GM12878 (cell line): ENCODE measurements at regions not wholly inside any gene's neighbourhood (a gene's known extent, or its start where the extent isn't known, plus 50 kb on each side); places are given as distances from the start of the nearest gene placed in this dataset.

Experiments
- ATAC-seq: fragments of 200-7000 bp; cut with Tn5 transposase; 3 replicates; pipeline ENCODE4 v1.9.1; 2020; ENCODE audit warnings: mild to moderate bottlenecking, moderate library complexity
- BruUV-seq: library from RNA; stranded (reverse); fragments of 400-500 nt; replicated peaks from 2 replicates; lab custom pipeline; 2021; lab: Mats Ljungman, UMichigan
- CTCF ChIA-PET: fragments of 300-600 bp; sonication (Branson Sonifier 250); formaldehyde crosslinking; extraction: SDS; loops from one replicate; lab custom pipeline; 2021; ENCODE audit warnings: inconsistent platforms; lab: Yijun Ruan, JAX
- POLR2A ChIA-PET: fragments of 350-600 bp; formaldehyde crosslinking; extraction: SDS; loops from one replicate; lab custom pipeline; 2021; ENCODE audit warnings: inconsistent platforms; lab: Charles Lee
- RAD21 ChIA-PET: fragments of 300-600 bp; sonication (Branson Sonifier 250); formaldehyde crosslinking; loops from one replicate; lab custom pipeline; 2023; ENCODE audit warnings: antibody characterized with exemption; ENCODE audit not compliant: unreplicated experiment; lab: Charles Lee
- SMC1A ChIA-PET: fragments of 300-600 bp; sonication (Branson Sonifier 250); formaldehyde crosslinking; loops from one replicate; lab custom pipeline; 2023; ENCODE audit not compliant: unreplicated experiment, uncharacterized antibody; lab: Charles Lee
- DNase-seq: peaks from one replicate; pipeline ENCODE4 v3.0.0-alpha.2; 2011; ENCODE audit warnings: low read depth, low spot score
- FAIRE-seq: peaks from 3 replicates; lab custom pipeline; 2011; peaks lifted over from hg19 to GRCh38; lab: Jason Lieb, UNC
- H2AFZ ChIP-seq: 2 replicates; pipeline ENCODE4 v1.6.0; 2011; ENCODE audit warnings: low read depth, low read length, control low read depth; ENCODE audit not compliant: control insufficient read depth
- H3K27ac ChIP-seq: 2 replicates; pipeline ENCODE4 v1.5.1; 2011; ENCODE audit warnings: control low read depth; ENCODE audit not compliant: control insufficient read depth, insufficient read depth
- H3K27me3 ChIP-seq, 2 experiments: replicated peaks in 1 of 2; 2 replicates each; pipeline versions ENCODE4 v1.6.0 to v1.6.1; 2011; ENCODE audit warnings: low read length in 1 of 2; ENCODE audit not compliant: control insufficient read depth in 2 of 2, insufficient read depth in 2 of 2
- H3K36me3 ChIP-seq, 2 experiments: 2 replicates each; pipeline ENCODE4 v1.5.1; 2011; ENCODE audit warnings: low read length in 1 of 2; ENCODE audit not compliant: control insufficient read depth in 2 of 2, insufficient read depth in 2 of 2
- H3K4me1 ChIP-seq: 2 replicates; pipeline ENCODE4 v1.6.1; 2011; ENCODE audit warnings: mild to moderate bottlenecking, low read length, moderate library complexity, mixed read lengths; ENCODE audit not compliant: control insufficient read depth, insufficient read depth
- H3K4me2 ChIP-seq: 2 replicates; pipeline ENCODE4 v1.6.0; 2011; ENCODE audit warnings: control low read depth; ENCODE audit not compliant: control insufficient read depth, insufficient read depth
- H3K4me3 ChIP-seq: fragments of 200-600 bp; sonication (generic); 2 replicates; pipeline ENCODE4 v1.5.1; 2016
- H3K79me2 ChIP-seq: 2 replicates; pipeline ENCODE4 v1.6.0; 2011; ENCODE audit warnings: low read length; ENCODE audit not compliant: control insufficient read depth, insufficient read depth
- H3K9ac ChIP-seq: 2 replicates; pipeline ENCODE4 v1.8.0; 2011; ENCODE audit warnings: low read length, control low read depth, mixed read lengths; ENCODE audit not compliant: control insufficient read depth, insufficient read depth
- H3K9me3 ChIP-seq: replicated peaks from 3 replicates; pipeline ENCODE4 v1.5.1; 2011; ENCODE audit warnings: mild to moderate bottlenecking, low read length; ENCODE audit not compliant: control insufficient read depth, insufficient read depth
- H4K20me1 ChIP-seq: 2 replicates; pipeline ENCODE4 v1.6.0; 2011; ENCODE audit not compliant: control insufficient read depth, insufficient read depth
- BCL11A ChIP-seq: IDR thresholded peaks from 2 replicates; pipeline ENCODE4 v1.6.1; 2011; ENCODE audit warnings: low read depth, low read length
- ETV6 ChIP-seq, 2 experiments: fragments of 450-650 bp in 1 of 2; IDR thresholded peaks in 1 of 2; conservative IDR thresholded peaks in 1 of 2; 2 replicates each; pipeline ENCODE4 v1.6.1; 2014; ENCODE audit warnings: antibody characterized with exemption in 1 of 2, borderline replicate concordance in 1 of 2, low read depth in 1 of 2, mild to moderate bottlenecking in 1 of 2, moderate library complexity in 1 of 2
- NFYA ChIP-seq: IDR thresholded peaks from 2 replicates; pipeline ENCODE4 v1.6.1; 2011; ENCODE audit warnings: low read depth, mild to moderate bottlenecking, low read length, improper control_type of control experiment, borderline replicate concordance
- SP1 ChIP-seq: IDR thresholded peaks from one replicate; pipeline ENCODE4 v1.6.1; 2011; ENCODE audit warnings: low read depth, low read length
- SPI1 ChIP-seq: IDR thresholded peaks from 2 replicates; pipeline ENCODE4 v1.6.1; 2011; ENCODE audit warnings: low read depth, mild to moderate bottlenecking, low read length, moderate library complexity, borderline replicate concordance; ENCODE audit not compliant: insufficient read depth
- TCF12 ChIP-seq: IDR thresholded peaks from 2 replicates; pipeline ENCODE4 v1.6.1; 2011; ENCODE audit warnings: low read depth, mild to moderate bottlenecking, low read length
- YY1 ChIP-seq: IDR thresholded peaks from 2 replicates; pipeline ENCODE4 v1.6.1; 2011; ENCODE audit warnings: low read depth, mild to moderate bottlenecking, low read length
- WGBS: methylation state at CpG from one replicate; pipeline ENCODE4 v1.1.6; 2016; ENCODE audit warnings: low lambda C conversion rate; ENCODE audit not compliant: insufficient replicate concordance, insufficient coverage; ENCODE audit errors: missing lambda C conversion rate; 5-methylcytosine and 5-hydroxymethylcytosine counted together
- in situ Hi-C: fragments of 300-500 bp; cut with MboI; formaldehyde crosslinking; loops from 9 replicates; pipeline ENCODE4 v1.14.3; 2018; ENCODE audit warnings: mixed read lengths
- intact Hi-C: fragments of 100-400 bp; cut with micrococcal nuclease; formaldehyde crosslinking; loops from one replicate; pipeline ENCODE4 v1.14.2; 2022; ENCODE audit not compliant: unreplicated experiment
- TF ChIP-seq, protein P1 (sequence below): IDR thresholded peaks from 2 replicates; pipeline ENCODE4 v1.6.1; 2012; ENCODE audit warnings: low read depth, low read length, improper control_type of control experiment
- TF ChIP-seq, protein P2 (sequence below): fragments of 450-650 bp; formaldehyde crosslinking; IDR thresholded peaks from 2 replicates; pipeline ENCODE4 v1.4.0; 2022; ENCODE audit warnings: mild to moderate bottlenecking, moderate library complexity
- TF ChIP-seq, protein P3 (sequence below): fragments of 450-650 bp; IDR thresholded peaks from 2 replicates; pipeline ENCODE4 v1.6.1; 2018; ENCODE audit warnings: mild to moderate bottlenecking, low read depth, moderate library complexity; ENCODE audit not compliant: partially characterized antibody

DNA sequence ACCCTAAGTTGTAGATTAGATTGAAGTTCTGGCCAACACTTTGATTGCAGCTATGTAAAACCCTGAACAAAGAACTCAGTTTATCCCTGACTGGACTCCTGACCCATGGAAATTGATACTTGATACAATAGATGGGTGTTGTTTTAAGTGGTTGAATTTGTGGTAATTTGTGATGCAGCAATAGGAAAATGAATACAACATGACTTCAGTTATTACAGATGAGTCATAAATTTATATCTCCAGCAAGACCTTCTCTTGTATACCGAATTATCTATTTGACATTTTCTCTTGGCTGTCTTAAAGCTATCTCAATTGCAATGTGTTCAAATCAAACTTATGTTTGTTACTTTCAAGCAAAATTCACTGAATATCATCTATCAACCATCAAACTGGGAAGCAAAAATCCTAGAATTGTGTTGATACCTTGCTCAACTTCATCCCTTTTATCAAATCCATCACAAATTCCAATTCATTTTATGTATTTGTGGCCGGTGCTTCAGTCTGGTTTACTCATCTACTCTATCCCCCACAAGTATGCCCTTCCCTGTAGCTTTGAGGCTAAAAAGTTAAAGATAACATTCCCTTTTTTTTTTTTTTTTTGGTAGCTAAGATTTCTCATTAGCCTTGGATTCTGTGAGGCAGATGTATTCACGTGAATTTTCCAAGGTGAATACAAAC, 129.4 kb upstream of the CENPW start:
- no peak overlapping the region for H3K4me3 ChIP-seq
- ChIA-PET SMC1A (interaction anchor here (0.8 to 1.0 kb wide), 3 partner anchors 10 to 39 kb away, joined by 3 to 5 read pairs (median 4); no protein-coding TSS in a partner anchor), RAD21 (no interaction called here), CTCF (interaction anchor here (0.6 to 1.9 kb wide), 3 partner anchors 15 to 697 kb away, joined by 3 to 6 read pairs (median 3); no protein-coding TSS in a partner anchor)
- intact Hi-C loops = no loop called here
- BruUV-seq = no TSS peak
- FAIRE-seq = no peak
- no peak overlapping the region for H3K4me2 ChIP-seq
- 73% methylated on average over 3 of the region's 3 CpGs for WGBS
- TF ChIP-seq, protein P1, sequence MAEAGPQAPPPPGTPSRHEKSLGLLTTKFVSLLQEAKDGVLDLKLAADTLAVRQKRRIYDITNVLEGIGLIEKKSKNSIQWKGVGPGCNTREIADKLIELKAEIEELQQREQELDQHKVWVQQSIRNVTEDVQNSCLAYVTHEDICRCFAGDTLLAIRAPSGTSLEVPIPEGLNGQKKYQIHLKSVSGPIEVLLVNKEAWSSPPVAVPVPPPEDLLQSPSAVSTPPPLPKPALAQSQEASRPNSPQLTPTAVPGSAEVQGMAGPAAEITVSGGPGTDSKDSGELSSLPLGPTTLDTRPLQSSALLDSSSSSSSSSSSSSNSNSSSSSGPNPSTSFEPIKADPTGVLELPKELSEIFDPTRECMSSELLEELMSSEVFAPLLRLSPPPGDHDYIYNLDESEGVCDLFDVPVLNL = no peak
- TF ChIP-seq SP1 (no peak), SPI1 (no peak), TCF12 (no peak), ETV6 (conservative IDR thresholded peaks at IDR 0.05 in 1 of 2, IDR thresholded peaks at IDR 0.05 in 1 of 2; ENCODE audit: borderline replicate concordance in 1 of 2, low read depth in 1 of 2) (no peak), YY1 (no peak), BCL11A (no peak), NFYA (no peak)
- TF ChIP-seq, protein P2, sequence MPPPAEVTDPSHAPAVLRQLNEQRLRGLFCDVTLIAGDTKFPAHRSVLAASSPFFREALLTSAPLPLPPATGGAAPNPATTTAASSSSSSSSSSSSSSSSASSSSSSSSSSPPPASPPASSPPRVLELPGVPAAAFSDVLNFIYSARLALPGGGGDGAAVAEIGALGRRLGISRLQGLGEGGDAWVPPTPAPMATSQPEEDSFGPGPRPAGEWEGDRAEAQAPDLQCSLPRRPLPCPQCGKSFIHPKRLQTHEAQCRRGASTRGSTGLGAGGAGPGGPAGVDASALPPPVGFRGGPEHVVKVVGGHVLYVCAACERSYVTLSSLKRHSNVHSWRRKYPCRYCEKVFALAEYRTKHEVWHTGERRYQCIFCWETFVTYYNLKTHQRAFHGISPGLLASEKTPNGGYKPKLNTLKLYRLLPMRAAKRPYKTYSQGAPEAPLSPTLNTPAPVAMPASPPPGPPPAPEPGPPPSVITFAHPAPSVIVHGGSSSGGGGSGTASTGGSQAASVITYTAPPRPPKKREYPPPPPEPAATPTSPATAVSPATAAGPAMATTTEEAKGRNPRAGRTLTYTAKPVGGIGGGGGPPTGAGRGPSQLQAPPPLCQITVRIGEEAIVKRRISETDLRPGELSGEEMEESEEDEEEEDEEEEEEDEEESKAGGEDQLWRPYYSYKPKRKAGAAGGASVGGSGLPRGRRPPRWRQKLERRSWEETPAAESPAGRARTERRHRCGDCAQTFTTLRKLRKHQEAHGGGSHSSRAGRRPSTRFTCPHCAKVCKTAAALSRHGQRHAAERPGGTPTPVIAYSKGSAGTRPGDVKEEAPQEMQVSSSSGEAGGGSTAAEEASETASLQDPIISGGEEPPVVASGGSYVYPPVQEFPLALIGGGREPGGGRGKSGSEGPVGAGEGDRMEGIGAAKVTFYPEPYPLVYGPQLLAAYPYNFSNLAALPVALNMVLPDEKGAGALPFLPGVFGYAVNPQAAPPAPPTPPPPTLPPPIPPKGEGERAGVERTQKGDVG (CRISPR knock-in tag) = no peak
- TF ChIP-seq, protein P3, sequence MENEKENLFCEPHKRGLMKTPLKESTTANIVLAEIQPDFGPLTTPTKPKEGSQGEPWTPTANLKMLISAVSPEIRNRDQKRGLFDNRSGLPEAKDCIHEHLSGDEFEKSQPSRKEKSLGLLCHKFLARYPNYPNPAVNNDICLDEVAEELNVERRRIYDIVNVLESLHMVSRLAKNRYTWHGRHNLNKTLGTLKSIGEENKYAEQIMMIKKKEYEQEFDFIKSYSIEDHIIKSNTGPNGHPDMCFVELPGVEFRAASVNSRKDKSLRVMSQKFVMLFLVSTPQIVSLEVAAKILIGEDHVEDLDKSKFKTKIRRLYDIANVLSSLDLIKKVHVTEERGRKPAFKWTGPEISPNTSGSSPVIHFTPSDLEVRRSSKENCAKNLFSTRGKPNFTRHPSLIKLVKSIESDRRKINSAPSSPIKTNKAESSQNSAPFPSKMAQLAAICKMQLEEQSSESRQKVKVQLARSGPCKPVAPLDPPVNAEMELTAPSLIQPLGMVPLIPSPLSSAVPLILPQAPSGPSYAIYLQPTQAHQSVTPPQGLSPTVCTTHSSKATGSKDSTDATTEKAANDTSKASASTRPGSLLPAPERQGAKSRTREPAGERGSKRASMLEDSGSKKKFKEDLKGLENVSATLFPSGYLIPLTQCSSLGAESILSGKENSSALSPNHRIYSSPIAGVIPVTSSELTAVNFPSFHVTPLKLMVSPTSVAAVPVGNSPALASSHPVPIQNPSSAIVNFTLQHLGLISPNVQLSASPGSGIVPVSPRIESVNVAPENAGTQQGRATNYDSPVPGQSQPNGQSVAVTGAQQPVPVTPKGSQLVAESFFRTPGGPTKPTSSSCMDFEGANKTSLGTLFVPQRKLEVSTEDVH = no peak
- TF ChIP-seq, all 136 proteins: peak for 0
- DNase-seq = no peak
- Histone ChIP-seq H3K9me3 (no peaks in the 10 kb centered on the region), H4K20me1 (no peaks in the 10 kb centered on the region), H3K79me2 (no peaks in the 10 kb centered on the region), H3K9ac (no peak overlapping the region), H3K27ac (no peak overlapping the region), H3K36me3 (no peaks in the 10 kb centered on the region), H3K4me1 (no peaks in the 10 kb centered on the region), H2AFZ (no peak overlapping the region), H3K27me3 (no peaks in the 10 kb centered on the region)
- ATAC-seq = no peak
- POLR2A ChIA-PET = no interaction called here
- in situ Hi-C loops = no loop called here
